Dermis microvascular lymphatic vessel endothelial cell (primary cell): ENCODE measurements at regions not wholly inside any gene's neighbourhood (a gene's known extent, or its start where the extent isn't known, plus 50 kb on each side); places are given as distances from the start of the nearest gene placed in this dataset.
"Not testable (repeated sequence)": the region's sequence is repeated elsewhere in the genome, so short reads cannot be mapped to it uniquely, and the experiment has no call there.

Experiments used
- DNase-seq, 2 donors: peaks; one replicate each; pipeline versions ENCODE4 v3.0.0 to v3.0.0-alpha.2; 2010; ENCODE audit warnings: low read depth in 2 of 2

DNA sequence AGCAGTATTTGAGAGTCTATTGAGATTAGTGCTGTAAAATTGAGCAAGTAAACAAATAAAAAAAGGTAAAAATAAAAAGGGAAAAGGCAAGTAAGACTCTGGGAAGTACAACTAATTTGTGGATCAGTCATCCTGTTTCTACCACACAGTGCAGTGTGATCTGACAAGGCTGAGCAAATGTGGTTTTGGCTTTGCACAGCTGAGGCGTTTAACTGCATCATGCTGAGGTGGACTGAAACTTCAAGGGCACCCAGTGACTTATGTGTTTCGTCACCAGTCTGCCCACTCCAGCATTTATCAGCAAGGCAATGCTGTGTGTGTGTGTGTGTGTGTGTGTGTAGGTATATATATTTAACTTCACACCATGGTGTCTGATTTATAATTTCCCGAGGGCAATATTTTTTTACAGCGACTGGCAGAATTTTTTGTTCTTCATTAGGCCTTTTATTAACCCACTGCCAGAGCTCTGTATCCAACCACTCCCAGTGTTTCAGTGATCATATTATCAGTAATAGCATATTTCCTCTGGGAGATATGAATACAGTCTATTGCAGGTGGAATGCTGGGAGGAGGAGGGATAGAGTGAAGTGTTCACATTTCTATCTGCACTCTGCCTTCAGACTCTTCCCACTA lies 131.5 kb upstream of the SATB1 start:
- no peak for DNase-seq

DNA sequence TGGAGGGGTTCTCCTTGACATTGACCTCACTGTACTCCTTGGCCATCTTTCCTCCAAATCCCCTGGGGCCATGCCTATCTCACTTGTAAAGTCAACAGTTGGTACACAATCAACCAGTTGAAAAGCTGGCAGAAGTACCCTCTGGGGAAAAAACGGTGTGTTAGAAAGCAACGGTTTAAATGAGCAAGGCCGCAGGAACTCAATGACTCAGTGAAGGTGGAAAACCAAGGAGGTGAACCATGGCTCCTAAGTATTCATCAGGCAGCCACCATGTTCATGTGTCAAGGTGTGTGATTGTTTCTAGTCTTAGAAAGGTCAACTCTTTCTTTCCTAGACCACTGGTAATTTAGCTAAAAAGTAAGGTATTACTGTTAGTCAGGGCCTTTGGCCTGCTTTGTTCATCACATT lies 130.9 kb upstream of the SATB1 start:
- no peak for DNase-seq

DNA sequence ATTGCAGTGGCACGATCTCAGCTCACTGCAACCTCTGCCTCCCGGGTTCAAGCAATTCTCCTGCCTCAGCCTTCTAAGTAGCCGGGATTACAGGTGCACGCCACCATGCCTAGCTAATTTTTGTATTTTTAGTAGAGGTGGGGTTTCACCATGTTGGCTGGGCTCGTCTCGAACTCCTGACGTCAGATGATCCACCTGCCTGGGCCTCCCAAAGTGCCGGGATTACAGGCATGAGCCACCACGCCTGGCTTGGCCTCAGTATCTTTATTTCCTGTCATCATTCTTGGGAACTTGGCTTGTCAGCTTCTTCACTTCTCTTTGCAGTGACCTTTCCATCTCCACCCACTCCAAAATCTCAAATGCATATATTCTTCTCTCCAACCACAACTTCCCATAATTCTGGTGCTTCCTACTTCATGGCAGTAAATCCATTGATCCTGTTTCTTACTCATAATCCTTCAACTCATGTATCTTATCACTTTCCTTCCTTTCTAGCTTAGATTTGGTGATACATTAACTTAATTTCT lies 127.5 kb upstream of the SATB1 start:
- not testable (repeated sequence) for DNase-seq

- DNase-seq, result no peak
These were observed 121.5 kb upstream of the SATB1 start for GRCh38 chr3:18546632-18547031.

- no peak for DNase-seq
These were observed 119.0 kb upstream of the SATB1 start for GRCh38 chr3:18544146-18544545.

- no peak for DNase-seq
These were observed 113.5 kb upstream of the SATB1 start for GRCh38 chr3:18538463-18539230.

- no peak for DNase-seq
These were observed 107.9 kb upstream of the SATB1 start for GRCh38 chr3:18533039-18533438.

DNA sequence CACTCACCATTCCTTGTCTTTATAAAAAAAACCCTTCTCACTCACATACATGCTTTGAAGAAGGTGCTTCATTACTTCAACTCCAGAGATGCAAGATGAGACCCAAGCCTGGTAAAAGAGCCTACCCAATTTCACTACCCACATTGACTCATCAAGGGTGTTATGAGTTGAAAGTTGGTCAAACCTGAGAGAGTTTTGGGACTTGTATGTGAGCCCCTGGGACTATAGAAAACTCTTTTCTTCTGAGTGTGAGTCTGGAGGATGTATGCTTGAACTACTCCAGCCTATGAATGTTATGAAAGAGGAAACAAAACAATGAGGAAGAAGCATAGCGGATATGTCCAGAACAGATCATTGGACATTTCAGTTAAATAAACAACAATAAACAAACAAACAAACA lies 106.5 kb upstream of the SATB1 start:
- DNase-seq, result no peak

DNA sequence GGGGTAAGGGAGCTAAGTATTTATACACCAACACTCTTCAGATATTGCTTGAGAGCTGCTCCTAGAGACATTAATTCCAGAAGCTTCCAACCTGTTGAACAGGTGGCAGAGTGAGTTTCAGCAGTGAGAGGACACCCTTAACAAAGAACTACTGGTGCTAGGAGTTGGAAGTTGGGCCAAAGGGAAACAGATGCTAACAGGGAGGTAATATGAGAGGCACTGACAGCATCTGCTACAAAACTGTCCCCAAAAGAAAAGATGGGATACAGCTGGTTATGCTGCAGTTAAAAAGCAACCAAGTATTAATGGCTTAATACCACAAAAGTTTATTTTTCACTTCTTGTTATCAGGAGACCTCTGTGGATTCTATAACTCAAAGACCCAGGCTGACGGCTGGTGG lies 104.5 kb upstream of the SATB1 start:
- no peak for DNase-seq

- DNase-seq, result no peak
These were observed 102.6 kb upstream of the SATB1 start for GRCh38 chr3:18527691-18528090.

- no peak for DNase-seq
These were observed 101.5 kb upstream of the SATB1 start for GRCh38 chr3:18526667-18527066.

GRCh38 chr3:18516170-18516569 lies 91.0 kb upstream of the SATB1 start:
- not testable (repeated sequence) for DNase-seq

GRCh38 chr3:18513091-18513490 lies 88.0 kb upstream of the SATB1 start:
- no peak for DNase-seq

GRCh38 chr3:18512007-18512406 lies 86.9 kb upstream of the SATB1 start:
- DNase-seq, result no peak

GRCh38 chr3:18510947-18511346 lies 85.8 kb upstream of the SATB1 start:
- DNase-seq, result no peak

DNA sequence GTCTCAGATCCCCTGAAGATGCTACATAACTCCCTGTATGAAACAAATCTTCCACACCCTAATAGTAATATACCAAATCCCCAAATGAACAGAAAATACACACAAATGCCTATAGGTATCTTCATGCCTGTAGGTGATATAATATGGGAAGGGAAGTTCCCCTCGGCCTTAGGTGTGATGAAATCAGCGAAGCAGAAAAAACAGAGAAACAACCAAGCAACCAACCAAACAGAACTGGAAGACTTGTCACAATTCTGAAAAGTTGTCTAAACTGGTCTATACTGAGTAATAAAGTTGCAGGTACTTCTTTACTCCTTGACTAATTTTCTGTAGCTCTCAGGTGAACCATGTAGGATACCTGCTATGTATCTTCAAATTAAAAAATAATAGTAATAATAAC lies 82.2 kb upstream of the SATB1 start:
- no peak for DNase-seq

DNA sequence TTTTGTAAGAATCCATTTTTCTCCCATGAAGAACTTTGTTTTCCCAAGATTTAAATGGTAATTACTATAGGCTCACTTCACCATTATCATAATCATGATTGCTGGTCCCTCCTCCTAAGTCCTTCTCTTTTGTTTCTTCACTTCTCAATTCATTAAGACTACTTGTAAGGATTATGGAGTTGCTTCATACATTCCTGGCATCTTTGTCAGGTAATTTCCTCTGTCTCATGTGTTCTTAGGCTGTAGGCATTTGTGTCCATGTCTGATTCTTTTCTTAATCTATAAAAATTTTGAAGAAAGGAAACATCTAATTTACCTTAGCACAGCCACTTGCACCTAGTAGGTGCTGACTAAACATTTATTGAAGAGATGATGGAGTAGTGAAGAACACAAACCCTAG lies 79.9 kb upstream of the SATB1 start:
- no peak for DNase-seq

DNA sequence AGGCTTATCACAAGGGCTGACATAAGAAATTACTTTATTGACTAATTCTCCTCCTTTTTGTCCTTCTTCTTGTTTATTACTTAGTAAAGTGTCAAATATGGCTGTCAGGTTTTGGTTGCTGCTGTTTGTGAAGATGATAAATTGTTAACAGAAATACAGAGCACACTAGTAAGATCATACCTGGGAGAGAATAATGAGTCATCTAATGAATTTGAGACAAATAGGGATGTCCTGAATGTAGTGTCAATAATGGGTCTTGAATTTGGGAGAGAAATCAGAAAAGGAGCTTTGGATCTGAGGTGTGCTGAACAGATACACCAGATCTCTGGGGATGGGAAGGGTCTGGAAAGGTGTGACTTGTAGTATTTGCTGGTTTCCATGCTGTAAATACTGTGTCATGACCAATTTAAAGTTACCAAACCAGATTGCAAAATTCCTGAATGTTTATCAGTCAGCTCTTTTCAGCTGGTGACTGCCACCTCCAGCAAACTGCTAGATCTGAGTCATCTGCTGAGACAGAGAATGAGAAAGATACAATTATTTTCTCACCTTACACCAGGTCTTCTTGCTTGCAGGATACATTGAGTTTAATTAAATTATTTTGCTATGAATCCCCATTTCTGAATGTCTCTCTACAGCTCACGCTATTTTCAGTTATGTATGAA lies 76.7 kb upstream of the SATB1 start:
- DNase-seq, result no peak

DNA sequence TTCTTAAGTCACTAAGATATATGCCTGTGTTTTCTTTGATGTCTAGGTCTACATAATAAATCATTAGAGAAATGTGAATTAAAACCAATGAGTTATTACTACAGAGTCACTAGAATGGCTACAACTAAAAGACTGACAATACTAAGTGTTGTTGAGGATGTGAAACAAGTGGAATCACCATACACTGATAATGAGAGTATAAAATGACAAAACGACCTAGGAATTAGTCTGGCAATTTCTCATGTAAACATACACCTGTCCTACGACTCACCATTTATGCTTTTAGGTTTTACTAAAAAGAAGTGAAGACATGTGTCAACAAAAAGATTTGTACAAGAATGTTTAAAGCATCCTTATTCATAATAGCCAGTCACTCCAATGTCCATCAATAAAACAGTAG lies 75.2 kb upstream of the SATB1 start:
- DNase-seq, result no peak

DNA sequence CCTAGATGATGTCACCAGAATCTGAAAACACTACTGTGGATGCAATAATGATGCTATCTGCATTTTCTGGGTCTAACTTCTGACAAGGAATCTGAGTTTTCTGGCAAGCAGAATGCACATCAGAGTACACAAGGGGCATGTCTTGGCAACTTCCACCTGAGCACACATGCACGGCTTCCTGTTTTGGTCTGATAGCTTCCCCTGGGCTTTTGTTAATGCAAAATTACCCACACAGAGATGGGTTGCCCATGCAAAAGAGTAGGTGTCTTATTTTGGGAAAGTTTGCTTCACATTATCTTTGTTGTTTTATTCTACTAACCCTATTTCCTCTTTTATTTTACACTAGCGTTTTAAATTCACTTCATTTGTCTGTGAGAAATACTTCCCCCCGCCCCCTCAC lies 74.2 kb upstream of the SATB1 start:
- no peak for DNase-seq

GRCh38 chr3:18494251-18494650 lies 69.1 kb upstream of the SATB1 start:
- no peak for DNase-seq

- no peak for DNase-seq
These were observed 64.8 kb upstream of the SATB1 start for GRCh38 chr3:18489939-18490338.

DNA sequence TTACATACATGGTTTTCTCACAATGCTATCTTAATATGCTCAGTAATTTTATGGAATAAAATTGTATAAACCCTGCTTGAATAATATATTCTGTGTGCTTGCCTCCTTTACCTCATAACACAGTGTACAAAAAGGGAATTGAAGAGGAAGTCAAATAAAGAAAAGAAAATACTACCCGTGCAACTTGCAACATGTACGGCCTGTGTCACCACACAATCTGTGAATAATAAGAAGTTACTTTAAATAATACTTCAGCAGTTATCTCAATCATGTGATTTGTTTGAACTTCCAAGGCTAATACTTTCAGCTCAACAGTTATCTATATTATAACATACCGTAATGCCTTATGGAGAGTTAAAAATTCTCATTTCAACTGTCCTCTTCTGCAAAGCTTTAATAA lies 58.1 kb upstream of the SATB1 start:
- DNase-seq, result no peak
